ENCODE measurements at regions not wholly inside any gene's neighbourhood (a gene's known extent, or its start where the extent isn't known, plus 50 kb on each side); places are given as distances from the start of the nearest gene placed in this dataset.

DNA sequence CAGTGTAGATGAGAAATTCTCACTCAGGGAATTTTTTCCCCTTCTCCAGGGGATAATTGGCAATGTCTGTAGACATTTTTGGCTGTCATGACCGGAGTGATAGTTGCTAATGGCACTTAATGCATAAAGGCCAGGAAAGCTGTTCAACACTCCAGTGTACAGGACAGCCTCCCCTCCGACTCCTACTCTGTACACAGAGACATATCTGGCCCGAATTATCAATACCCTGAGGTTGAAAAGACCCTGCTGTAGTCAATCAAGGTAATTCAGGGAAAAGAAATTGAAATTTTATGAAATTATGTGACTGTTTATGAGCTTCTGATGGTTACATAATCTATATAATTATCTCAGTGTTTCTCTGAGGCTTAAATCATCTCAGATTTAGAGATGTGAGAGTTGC lies 720.7 kb downstream of the OLFM4 start:
- no peak for DNase-seq
- Histone ChIP-seq H3K9me3 (ENCODE audit: control insufficient read depth in 2 of 3, low read length in 3 of 3) (no peaks in the 10 kb centered on the region), H3K4me3 (ENCODE audit: low read length) (no peak overlapping the region), H3K27ac (ENCODE audit: low read depth, low read length) (no peak overlapping the region), H3K27me3 (ENCODE audit: control insufficient read depth in 2 of 2, insufficient read depth in 2 of 2, low read length in 2 of 2) (no peaks in the 10 kb centered on the region), H3K36me3 (ENCODE audit: control insufficient read depth in 2 of 3, insufficient read depth in 3 of 3, low read length in 3 of 3) (no peaks in the 10 kb centered on the region), H3K4me1 (ENCODE audit: control insufficient read depth in 2 of 2, insufficient read depth in 2 of 2, low read length in 2 of 2) (no peaks in the 10 kb centered on the region)
- intact Hi-C loops (cut with micrococcal nuclease): no loop called here
- H3K27me3 Mint-ChIP-seq: no peaks in the 10 kb centered on the region
- no peak for ATAC-seq
- H3K9me3 Mint-ChIP-seq: peaks cover 0 to 14% (median 4%) of the 10 kb centered on the region in 11 donors
- peaks cover 0 to 1% (median 0%) of the 10 kb centered on the region in 7 donors for H3K4me1 Mint-ChIP-seq
- H3K36me3 Mint-ChIP-seq: no peaks in the 10 kb centered on the region
- CTCF ChIA-PET: no interaction called here
- POLR2A ChIA-PET: no interaction called here
- no peak overlapping the region for H3K4me3 Mint-ChIP-seq
- H3K27ac Mint-ChIP-seq: no peak overlapping the region

- H3K9me3 Mint-ChIP-seq: peaks cover 0 to 20% (median 5%) of the 10 kb centered on the region in 11 donors
- no peaks in the 10 kb centered on the region for H3K27me3 Mint-ChIP-seq
- Histone ChIP-seq H3K4me3 (ENCODE audit: low read length) (no peak overlapping the region), H3K27ac (ENCODE audit: low read depth, low read length) (no peak overlapping the region), H3K9me3 (ENCODE audit: control insufficient read depth in 2 of 3, low read length in 3 of 3) (no peaks in the 10 kb centered on the region), H3K4me1 (ENCODE audit: control insufficient read depth in 2 of 2, insufficient read depth in 2 of 2, low read length in 2 of 2) (no peaks in the 10 kb centered on the region), H3K36me3 (ENCODE audit: control insufficient read depth in 2 of 3, insufficient read depth in 3 of 3, low read length in 3 of 3) (no peaks in the 10 kb centered on the region), H3K27me3 (ENCODE audit: control insufficient read depth in 2 of 2, insufficient read depth in 2 of 2, low read length in 2 of 2) (no peaks in the 10 kb centered on the region)
- CTCF ChIA-PET: no interaction called here
- H3K4me1 Mint-ChIP-seq: no peaks in the 10 kb centered on the region
- no peaks in the 10 kb centered on the region for H3K36me3 Mint-ChIP-seq
- DNase-seq: no peak
- no peak overlapping the region for H3K4me3 Mint-ChIP-seq
- intact Hi-C loops (cut with micrococcal nuclease): no loop called here
- POLR2A ChIA-PET: no interaction called here
- no peak overlapping the region for H3K27ac Mint-ChIP-seq
- ATAC-seq: no peak
These were observed 730.4 kb downstream of the OLFM4 start for GRCh38 chr13:53759016-53759415.

DNA sequence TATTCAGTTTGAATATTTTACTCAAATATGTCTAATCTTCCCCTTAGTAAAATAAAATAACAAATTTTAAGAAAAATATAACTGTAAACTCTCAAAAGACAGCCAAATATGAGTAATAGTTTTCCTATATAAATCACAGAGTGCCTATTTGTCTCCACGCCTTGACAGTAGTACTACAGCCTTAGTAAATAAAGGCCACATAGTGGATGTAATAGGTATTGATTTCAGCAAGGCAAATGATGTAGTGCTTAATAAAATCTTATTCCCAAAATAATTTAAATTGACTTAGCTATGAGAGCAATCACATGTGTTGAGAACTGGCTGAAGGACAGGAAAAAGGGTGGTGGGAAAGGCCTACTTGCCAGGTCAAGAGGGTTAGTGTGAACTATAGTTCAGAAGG lies 747.2 kb downstream of the OLFM4 start:
- Histone ChIP-seq H3K27me3 (ENCODE audit: control insufficient read depth in 2 of 2, insufficient read depth in 2 of 2, low read length in 2 of 2) (no peaks in the 10 kb centered on the region), H3K27ac (ENCODE audit: low read depth, low read length) (no peak overlapping the region), H3K4me3 (ENCODE audit: low read length) (no peak overlapping the region), H3K4me1 (ENCODE audit: control insufficient read depth in 2 of 2, insufficient read depth in 2 of 2, low read length in 2 of 2) (no peaks in the 10 kb centered on the region), H3K9me3 (ENCODE audit: control insufficient read depth in 2 of 3, low read length in 3 of 3) (no peaks in the 10 kb centered on the region), H3K36me3 (ENCODE audit: control insufficient read depth in 2 of 3, insufficient read depth in 3 of 3, low read length in 3 of 3) (no peaks in the 10 kb centered on the region)
- peaks cover 0 to 6% (median 0%) of the 10 kb centered on the region in 5 donors for H3K27me3 Mint-ChIP-seq
- no peak overlapping the region for H3K27ac Mint-ChIP-seq
- intact Hi-C loops (cut with micrococcal nuclease): no loop called here
- ChIA-PET CTCF (no interaction called here), POLR2A (no interaction called here)
- no peaks in the 10 kb centered on the region for H3K36me3 Mint-ChIP-seq
- no peaks in the 10 kb centered on the region for H3K4me1 Mint-ChIP-seq
- H3K9me3 Mint-ChIP-seq: peaks cover 0 to 9% (median 4%) of the 10 kb centered on the region in 11 donors
- no peak overlapping the region for H3K4me3 Mint-ChIP-seq
- ATAC-seq: no peak
- DNase-seq: no peak

GRCh38 chr13:53778937-53779336 lies 750.3 kb downstream of the OLFM4 start:
- ATAC-seq: no peak
- Mint-ChIP-seq H3K4me1 (peaks cover 0 to 10% (median 6%) of the 10 kb centered on the region in 7 donors), H3K27me3 (peaks cover 0 to 6% (median 0%) of the 10 kb centered on the region in 5 donors), H3K4me3 (no peak overlapping the region), H3K36me3 (no peaks in the 10 kb centered on the region), H3K9me3 (peaks cover 0 to 5% (median 0%) of the 10 kb centered on the region in 11 donors), H3K27ac (no peak overlapping the region)
- Histone ChIP-seq H3K9me3 (ENCODE audit: control insufficient read depth in 2 of 3, low read length in 3 of 3) (no peaks in the 10 kb centered on the region), H3K27me3 (ENCODE audit: control insufficient read depth in 2 of 2, insufficient read depth in 2 of 2, low read length in 2 of 2) (no peaks in the 10 kb centered on the region), H3K36me3 (ENCODE audit: control insufficient read depth in 2 of 3, insufficient read depth in 3 of 3, low read length in 3 of 3) (no peaks in the 10 kb centered on the region), H3K27ac (ENCODE audit: low read depth, low read length) (no peak overlapping the region), H3K4me1 (ENCODE audit: control insufficient read depth in 2 of 2, insufficient read depth in 2 of 2, low read length in 2 of 2) (no peaks in the 10 kb centered on the region), H3K4me3 (ENCODE audit: low read length) (no peak overlapping the region)
- CTCF ChIA-PET: no interaction called here
- intact Hi-C loops (cut with micrococcal nuclease): no loop called here
- POLR2A ChIA-PET: no interaction called here
- DNase-seq: no peak

- H3K27me3 Mint-ChIP-seq: peaks cover 0 to 6% (median 0%) of the 10 kb centered on the region in 5 donors
- no peak overlapping the region for H3K27ac Mint-ChIP-seq
- POLR2A ChIA-PET: no interaction called here
- CTCF ChIA-PET: no interaction called here
- no peak overlapping the region for H3K4me3 ChIP-seq (ENCODE audit: low read length)
- no peak for DNase-seq
- H3K4me1 Mint-ChIP-seq: peaks cover 0 to 10% (median 6%) of the 10 kb centered on the region in 7 donors
- no peaks in the 10 kb centered on the region for H3K27me3 ChIP-seq (ENCODE audit: control insufficient read depth in 2 of 2, insufficient read depth in 2 of 2, low read length in 2 of 2)
- H3K4me1 ChIP-seq (ENCODE audit: control insufficient read depth in 2 of 2, insufficient read depth in 2 of 2, low read length in 2 of 2): no peaks in the 10 kb centered on the region
- ATAC-seq: no peak
- no peak overlapping the region for H3K27ac ChIP-seq (ENCODE audit: low read depth, low read length)
- no peaks in the 10 kb centered on the region for H3K36me3 Mint-ChIP-seq
- H3K9me3 Mint-ChIP-seq: peaks cover 0 to 4% (median 0%) of the 10 kb centered on the region in 11 donors
- no peak overlapping the region for H3K4me3 Mint-ChIP-seq
- intact Hi-C loops (cut with micrococcal nuclease): no loop called here
- H3K9me3 ChIP-seq (ENCODE audit: control insufficient read depth in 2 of 3, low read length in 3 of 3): no peaks in the 10 kb centered on the region
- H3K36me3 ChIP-seq (ENCODE audit: control insufficient read depth in 2 of 3, insufficient read depth in 3 of 3, low read length in 3 of 3): no peaks in the 10 kb centered on the region
These were observed 753.3 kb downstream of the OLFM4 start for GRCh38 chr13:53781941-53782340.

DNA sequence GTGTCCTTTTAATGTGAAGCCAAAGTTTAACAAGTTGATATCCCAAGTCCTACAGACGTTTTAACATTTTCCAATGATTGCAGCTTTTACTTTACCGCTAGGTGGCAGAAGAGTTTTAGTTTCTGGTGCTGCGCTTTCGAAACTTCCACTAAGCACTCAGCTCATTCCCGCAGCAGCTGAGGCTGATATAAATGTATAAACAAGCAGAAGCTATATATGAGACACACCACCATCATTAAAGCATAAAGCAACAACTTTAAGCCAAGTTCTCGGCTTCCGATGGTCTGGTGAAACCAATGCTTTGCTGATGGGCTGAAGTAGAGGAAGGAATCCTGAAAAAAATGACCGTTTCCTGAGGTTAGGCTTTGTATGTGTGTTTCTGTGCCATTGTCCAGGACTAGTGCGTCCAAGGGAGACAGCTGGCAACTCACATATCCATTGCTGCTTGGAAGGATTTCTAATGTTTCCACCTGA lies 753.9 kb downstream of the OLFM4 start:
- CTCF ChIA-PET: interaction anchor here (0.8 kb wide), 1 partner anchor 1315 kb away, joined by 3 read pairs; no protein-coding TSS in a partner anchor
- H3K4me1 Mint-ChIP-seq: peaks cover 0 to 10% (median 6%) of the 10 kb centered on the region in 7 donors
- ATAC-seq: no peak
- no peaks in the 10 kb centered on the region for H3K36me3 ChIP-seq (ENCODE audit: control insufficient read depth in 2 of 3, insufficient read depth in 3 of 3, low read length in 3 of 3)
- H3K27ac ChIP-seq (ENCODE audit: low read depth, low read length): no peak overlapping the region
- H3K27me3 Mint-ChIP-seq: peaks cover 0 to 6% (median 0%) of the 10 kb centered on the region in 5 donors
- no peak overlapping the region for H3K4me3 ChIP-seq (ENCODE audit: low read length)
- no peaks in the 10 kb centered on the region for H3K36me3 Mint-ChIP-seq
- no peaks in the 10 kb centered on the region for H3K9me3 ChIP-seq (ENCODE audit: control insufficient read depth in 2 of 3, low read length in 3 of 3)
- peak overlapping the region in 7 of 10 donors; percentile 2 to 46 (median 30) for H3K4me3 Mint-ChIP-seq
- peak in 4 of 9 donors; percentile 0 to 12 (median 6) for DNase-seq
- no peak overlapping the region for H3K27ac Mint-ChIP-seq
- intact Hi-C loops (cut with micrococcal nuclease): no loop called here
- POLR2A ChIA-PET: no interaction called here
- no peaks in the 10 kb centered on the region for H3K27me3 ChIP-seq (ENCODE audit: control insufficient read depth in 2 of 2, insufficient read depth in 2 of 2, low read length in 2 of 2)
- no peaks in the 10 kb centered on the region for H3K4me1 ChIP-seq (ENCODE audit: control insufficient read depth in 2 of 2, insufficient read depth in 2 of 2, low read length in 2 of 2)
- peaks cover 0 to 5% (median 0%) of the 10 kb centered on the region in 11 donors for H3K9me3 Mint-ChIP-seq

DNA sequence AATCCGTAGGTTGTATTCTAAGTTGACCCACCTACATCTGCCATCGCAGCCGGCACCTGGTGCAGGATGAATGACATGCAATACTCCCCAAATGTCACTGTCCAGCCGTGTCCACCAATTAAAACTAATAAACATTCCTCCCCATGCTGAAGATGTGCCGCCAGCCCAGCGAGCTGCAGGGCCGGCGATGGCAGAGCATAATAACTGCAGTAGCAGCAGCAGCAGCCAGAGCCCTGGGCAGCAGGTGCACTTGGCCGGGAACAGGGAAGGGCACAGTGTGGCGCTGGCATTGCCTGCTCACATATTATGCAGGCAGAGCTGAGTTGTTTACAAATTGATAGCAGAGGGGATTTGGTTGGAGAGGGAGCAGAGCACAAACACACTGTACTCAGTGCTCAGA lies 754.9 kb downstream of the OLFM4 start:
- ATAC-seq (no peak), DNase-seq (no peak)
- Histone ChIP-seq H3K9me3 (ENCODE audit: control insufficient read depth in 2 of 3, low read length in 3 of 3) (no peaks in the 10 kb centered on the region), H3K27me3 (ENCODE audit: control insufficient read depth in 2 of 2, insufficient read depth in 2 of 2, low read length in 2 of 2) (no peaks in the 10 kb centered on the region), H3K4me1 (ENCODE audit: control insufficient read depth in 2 of 2, insufficient read depth in 2 of 2, low read length in 2 of 2) (no peaks in the 10 kb centered on the region), H3K36me3 (ENCODE audit: control insufficient read depth in 2 of 3, insufficient read depth in 3 of 3, low read length in 3 of 3) (no peaks in the 10 kb centered on the region), H3K27ac (ENCODE audit: low read depth, low read length) (no peak overlapping the region), H3K4me3 (ENCODE audit: low read length) (no peak overlapping the region)
- intact Hi-C loops (cut with micrococcal nuclease): no loop called here
- Mint-ChIP-seq H3K36me3 (no peaks in the 10 kb centered on the region), H3K9me3 (peaks cover 0 to 5% (median 0%) of the 10 kb centered on the region in 11 donors), H3K27ac (no peak overlapping the region), H3K27me3 (peaks cover 0 to 6% (median 0%) of the 10 kb centered on the region in 5 donors), H3K4me3 (no peak overlapping the region), H3K4me1 (peaks cover 0 to 10% (median 6%) of the 10 kb centered on the region in 7 donors)
- ChIA-PET POLR2A (no interaction called here), CTCF (interaction anchor here (0.8 kb wide), 1 partner anchor 1314 kb away, joined by 3 read pairs; no protein-coding TSS in a partner anchor)
